ENCODE measurements at regions not wholly inside any gene's neighbourhood (a gene's known extent, or its start where the extent isn't known, plus 50 kb on each side); places are given as distances from the start of the nearest gene placed in this dataset.
"Not testable (repeated sequence)": the region's sequence is repeated elsewhere in the genome, so short reads cannot be mapped to it uniquely, and the experiment has no call there.

GRCh38 chr4:67282749-67283148, 262.6 kb downstream of the CENPC start:
- H3K27ac ChIP-seq (replicated peaks in 1 of 4) = no peak overlapping the region
- no peaks in the 10 kb centered on the region for H3K36me3 ChIP-seq
- TF ChIP-seq CTCF (IDR thresholded peaks at IDR 0.05) = no peak
- no peak for TF ChIP-seq EP300 (IDR thresholded peaks at IDR 0.05)
- no peak for TF ChIP-seq POLR2AphosphoS5 (IDR thresholded peaks at IDR 0.05)
- TF ChIP-seq POLR2A (IDR thresholded peaks at IDR 0.05; ENCODE audit: low read depth) = no peak
- no peaks in the 10 kb centered on the region for H3K4me1 ChIP-seq
- no peak overlapping the region for H3K4me3 ChIP-seq
- H3K9me3 ChIP-seq = peaks cover 0 to 7% (median 4%) of the 10 kb centered on the region in 4 donors
- no peak for DNase-seq (ENCODE audit: extremely low spot score)
- WGBS = 92% methylated on average over 5 of the region's 13 CpGs
- intact Hi-C loops (cut with DNase I) = no loop called here
- H3K27me3 ChIP-seq = no peaks in the 10 kb centered on the region

- Histone ChIP-seq H3K4me3 (no peak overlapping the region), H3K27me3 (no peaks in the 10 kb centered on the region), H3K27ac (replicated peaks in 1 of 4) (no peak overlapping the region), H3K36me3 (no peaks in the 10 kb centered on the region), H3K9me3 (peaks cover 0 to 10% (median 0%) of the 10 kb centered on the region in 4 donors), H3K4me1 (no peaks in the 10 kb centered on the region)
- no peak for TF ChIP-seq POLR2AphosphoS5 (IDR thresholded peaks at IDR 0.05)
- WGBS = 82% methylated on average over 5 of the region's 11 CpGs
- intact Hi-C loops (cut with DNase I) = no loop called here
- no peak for DNase-seq (ENCODE audit: extremely low spot score)
These were observed 270.0 kb downstream of the CENPC start for GRCh38 chr4:67275179-67275750.

- H3K36me3 ChIP-seq; H3K9me3 ChIP-seq; H3K4me3 ChIP-seq; H3K27ac ChIP-seq (replicated peaks in 1 of 4); intact Hi-C loops (cut with DNase I); H3K4me1 ChIP-seq; DNase-seq (ENCODE audit: extremely low spot score); H3K27me3 ChIP-seq: not testable (repeated sequence)
- WGBS = 78% methylated on average over 3 of the region's 3 CpGs
These were observed 270.6 kb downstream of the CENPC start for GRCh38 chr4:67274671-67275070.

GRCh38 chr4:67273666-67274065, 271.6 kb downstream of the CENPC start:
- intact Hi-C loops (cut with DNase I) = no loop called here
- Histone ChIP-seq H3K4me3 (no peak overlapping the region), H3K4me1 (no peaks in the 10 kb centered on the region), H3K27ac (replicated peaks in 1 of 4) (no peak overlapping the region), H3K9me3 (peaks cover 0 to 10% (median 0%) of the 10 kb centered on the region in 4 donors), H3K27me3 (no peaks in the 10 kb centered on the region), H3K36me3 (no peaks in the 10 kb centered on the region)
- TF ChIP-seq EP300 (IDR thresholded peaks at IDR 0.05) (no peak), CTCF (IDR thresholded peaks at IDR 0.05) (no peak), POLR2A (IDR thresholded peaks at IDR 0.05; ENCODE audit: low read depth) (no peak), POLR2AphosphoS5 (IDR thresholded peaks at IDR 0.05) (no peak)
- 92% methylated on average over 2 of the region's 2 CpGs for WGBS
- no peak for DNase-seq (ENCODE audit: extremely low spot score)

- intact Hi-C loops (cut with DNase I) = no loop called here
- Histone ChIP-seq H3K27ac (replicated peaks in 1 of 4) (no peak overlapping the region), H3K9me3 (no peaks in the 10 kb centered on the region), H3K27me3 (no peaks in the 10 kb centered on the region), H3K4me3 (no peak overlapping the region), H3K4me1 (no peaks in the 10 kb centered on the region), H3K36me3 (no peaks in the 10 kb centered on the region)
- WGBS = 72% methylated on average over 1 of the region's 1 CpG
- TF ChIP-seq CTCF (IDR thresholded peaks at IDR 0.05) (no peak), POLR2AphosphoS5 (IDR thresholded peaks at IDR 0.05) (no peak), EP300 (IDR thresholded peaks at IDR 0.05) (no peak), POLR2A (IDR thresholded peaks at IDR 0.05; ENCODE audit: low read depth) (no peak)
- DNase-seq (ENCODE audit: extremely low spot score) = no peak
These were observed 283.3 kb downstream of the CENPC start for GRCh38 chr4:67261971-67262370.

GRCh38 chr4:67256388-67257043, 288.8 kb downstream of the CENPC start:
- H3K27me3 ChIP-seq = no peaks in the 10 kb centered on the region
- intact Hi-C loops (cut with DNase I) = no loop called here

More at GRCh38 chr4:67256388-67257043, 288.8 kb downstream of the CENPC start:
- H3K4me1 ChIP-seq = no peaks in the 10 kb centered on the region
- H3K36me3 ChIP-seq = no peaks in the 10 kb centered on the region
- H3K27ac ChIP-seq (replicated peaks in 1 of 4) = no peak overlapping the region
- H3K9me3 ChIP-seq = no peaks in the 10 kb centered on the region
- no peak for DNase-seq (ENCODE audit: extremely low spot score)
- TF ChIP-seq CTCF (IDR thresholded peaks at IDR 0.05) = no peak
- no peak for TF ChIP-seq EP300 (IDR thresholded peaks at IDR 0.05)
- TF ChIP-seq POLR2AphosphoS5 (IDR thresholded peaks at IDR 0.05) = no peak
- TF ChIP-seq POLR2A (IDR thresholded peaks at IDR 0.05; ENCODE audit: low read depth) = no peak
- 74% methylated on average over 3 of the region's 3 CpGs for WGBS
- H3K4me3 ChIP-seq = no peak overlapping the region

Data from esophagus muscularis mucosa (tissue), 4 donors.